OCI-LY7 (cell line): ENCODE measurements at regions not wholly inside any gene's neighbourhood (a gene's known extent, or its start where the extent isn't known, plus 50 kb on each side); places are given as distances from the start of the nearest gene placed in this dataset.

Experiments used
- BruUV-seq: library from RNA; stranded (reverse); fragments of 400-500 nt; replicated peaks from 2 replicates; lab custom pipeline; 2021; lab: Mats Ljungman, UMichigan
- CTCF ChIA-PET: fragments of 300-600 bp; sonication (Branson Sonifier 250); formaldehyde crosslinking; loops from one replicate; lab custom pipeline; 2022; ENCODE audit warnings: antibody characterized with exemption; ENCODE audit not compliant: unreplicated experiment; lab: Charles Lee
- POLR2A ChIA-PET: fragments of 300-600 bp; sonication (Branson Sonifier 250); formaldehyde crosslinking; loops from one replicate; lab custom pipeline; 2022; ENCODE audit warnings: antibody characterized with exemption; lab: Charles Lee
- DNase-seq: peaks from one replicate; pipeline ENCODE4 v3.0.0-alpha.2; 2015; ENCODE audit warnings: low spot score
- H2AFZ ChIP-seq: fragments of 200-600 bp; sonication (generic), shearing (Covaris generic); 2 replicates; pipeline ENCODE4 v1.6.1; 2014; ENCODE audit warnings: mild to moderate bottlenecking, antibody characterized with exemption, low read length, moderate library complexity
- H3K27ac ChIP-seq: fragments of 200-600 bp; sonication (generic); 2 replicates; pipeline ENCODE4 v1.5.1; 2014; ENCODE audit warnings: mixed run types, low read depth, mild to moderate bottlenecking, moderate library complexity, low read length, inconsistent platforms; ENCODE audit not compliant: poor library complexity, severe bottlenecking
- H3K36me3 ChIP-seq: fragments of 200-600 bp; sonication (generic); 2 replicates; pipeline ENCODE4 v1.6.1; 2014; ENCODE audit warnings: mild to moderate bottlenecking, antibody characterized with exemption, low read length, moderate library complexity, mixed read lengths; ENCODE audit not compliant: insufficient read depth
- H3K4me1 ChIP-seq: fragments of 200-600 bp; sonication (generic); 2 replicates; pipeline ENCODE4 v1.5.1; 2014; ENCODE audit warnings: mild to moderate bottlenecking, low read length; ENCODE audit not compliant: insufficient read depth, poor library complexity, severe bottlenecking
- H3K4me2 ChIP-seq: fragments of 200-600 bp; sonication (generic); 2 replicates; pipeline ENCODE4 v1.6.1; 2014; ENCODE audit warnings: mild to moderate bottlenecking, low read length
- H3K4me3 ChIP-seq: fragments of 200-600 bp; sonication (generic); 2 replicates; pipeline ENCODE4 v1.5.1; 2014; ENCODE audit warnings: mild to moderate bottlenecking, low read depth, low read length; ENCODE audit not compliant: poor library complexity, severe bottlenecking
- H3K79me2 ChIP-seq: fragments of 200-600 bp; sonication (generic); 2 replicates; pipeline ENCODE4 v1.6.1; 2016; ENCODE audit warnings: low read depth, mild to moderate bottlenecking, low read length, moderate library complexity, mixed read lengths; ENCODE audit not compliant: insufficient read depth
- H3K9me2 ChIP-seq: fragments of 200-600 bp; sonication (generic); 2 replicates; pipeline ENCODE4 v1.6.1; 2016; ENCODE audit warnings: mild to moderate bottlenecking, low read length, mixed read lengths; ENCODE audit not compliant: insufficient read depth
- H3K9me3 ChIP-seq: fragments of 200-600 bp; sonication (generic); 2 replicates; pipeline ENCODE4 v1.6.1; 2014; ENCODE audit warnings: mild to moderate bottlenecking, mixed run types, low read length, mixed read lengths
- H4K20me1 ChIP-seq: fragments of 200-600 bp; sonication (generic); 2 replicates; pipeline ENCODE4 v1.6.1; 2014; ENCODE audit warnings: mild to moderate bottlenecking, antibody characterized with exemption, low read length, moderate library complexity, mixed read lengths; ENCODE audit not compliant: insufficient read depth
- EZH2phosphoT487 ChIP-seq: fragments of 200-600 bp; sonication (generic); IDR thresholded peaks from 2 replicates; pipeline ENCODE4 v1.6.1; 2018; ENCODE audit warnings: low read depth, borderline replicate concordance, mild to moderate bottlenecking, mixed run types, antibody characterized with exemption, low read length, moderate library complexity, mixed read lengths
- intact Hi-C: fragments of 100-400 bp; cut with micrococcal nuclease; formaldehyde crosslinking; loops from one replicate; pipeline ENCODE4 v1.10.0; 2022; ENCODE audit not compliant: unreplicated experiment
- TF ChIP-seq, protein P1 (sequence below): fragments of 200-600 bp; sonication (generic); conservative IDR thresholded peaks from 2 replicates; pipeline ENCODE4 v1.5.1; 2014; ENCODE audit warnings: mild to moderate bottlenecking, antibody characterized with exemption, low read length, moderate library complexity, mixed read lengths

DNA sequence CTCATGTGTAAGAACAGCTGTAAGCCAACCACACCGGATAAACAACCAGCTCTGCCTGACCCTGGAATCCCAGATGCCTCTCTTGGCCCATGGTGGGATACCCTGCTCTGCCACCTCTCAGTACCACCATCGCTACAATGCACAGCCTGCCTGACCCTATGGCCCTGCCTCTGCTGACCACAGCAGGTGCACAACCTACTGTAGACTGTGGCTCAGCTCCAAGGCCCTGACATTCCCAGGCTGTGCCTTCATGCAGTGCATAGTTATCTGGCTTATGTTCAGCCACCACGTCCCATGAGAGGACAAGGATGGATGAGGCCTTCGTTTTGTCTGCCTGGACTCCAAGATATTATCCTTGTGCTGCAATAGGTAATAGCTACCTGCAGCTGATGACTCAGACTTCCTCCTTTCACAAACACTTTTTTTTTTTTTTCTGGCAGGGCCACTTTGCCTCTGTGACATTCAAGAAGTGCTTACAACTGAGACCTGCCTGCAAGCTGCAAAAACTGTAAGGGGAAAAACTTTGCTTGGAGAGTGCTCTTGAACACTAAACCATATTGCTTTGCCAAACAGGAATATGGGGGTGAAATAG, 177.7 kb downstream of the URB2 start:
- Histone ChIP-seq H3K4me2 (no peak overlapping the region), H3K79me2 (no peaks in the 10 kb centered on the region), H4K20me1 (no peaks in the 10 kb centered on the region), H2AFZ (no peak overlapping the region), H3K4me3 (no peak overlapping the region), H3K36me3 (no peaks in the 10 kb centered on the region), H3K4me1 (no peaks in the 10 kb centered on the region), H3K9me2 (no peaks in the 10 kb centered on the region), H3K9me3 (peaks cover 22% of the 10 kb centered on the region), H3K27ac (no peak overlapping the region)
- TF ChIP-seq, protein P1, sequence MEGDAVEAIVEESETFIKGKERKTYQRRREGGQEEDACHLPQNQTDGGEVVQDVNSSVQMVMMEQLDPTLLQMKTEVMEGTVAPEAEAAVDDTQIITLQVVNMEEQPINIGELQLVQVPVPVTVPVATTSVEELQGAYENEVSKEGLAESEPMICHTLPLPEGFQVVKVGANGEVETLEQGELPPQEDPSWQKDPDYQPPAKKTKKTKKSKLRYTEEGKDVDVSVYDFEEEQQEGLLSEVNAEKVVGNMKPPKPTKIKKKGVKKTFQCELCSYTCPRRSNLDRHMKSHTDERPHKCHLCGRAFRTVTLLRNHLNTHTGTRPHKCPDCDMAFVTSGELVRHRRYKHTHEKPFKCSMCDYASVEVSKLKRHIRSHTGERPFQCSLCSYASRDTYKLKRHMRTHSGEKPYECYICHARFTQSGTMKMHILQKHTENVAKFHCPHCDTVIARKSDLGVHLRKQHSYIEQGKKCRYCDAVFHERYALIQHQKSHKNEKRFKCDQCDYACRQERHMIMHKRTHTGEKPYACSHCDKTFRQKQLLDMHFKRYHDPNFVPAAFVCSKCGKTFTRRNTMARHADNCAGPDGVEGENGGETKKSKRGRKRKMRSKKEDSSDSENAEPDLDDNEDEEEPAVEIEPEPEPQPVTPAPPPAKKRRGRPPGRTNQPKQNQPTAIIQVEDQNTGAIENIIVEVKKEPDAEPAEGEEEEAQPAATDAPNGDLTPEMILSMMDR: no peak
- TF ChIP-seq EZH2phosphoT487: no peak
- no TSS peak for BruUV-seq
- ChIA-PET CTCF (no interaction called here), POLR2A (interaction anchor here (0.7 kb wide), 1 partner anchor 9 kb away, joined by 5 read pairs; no protein-coding TSS in a partner anchor)
- no peak for DNase-seq
- intact Hi-C loops: no loop called here

DNA sequence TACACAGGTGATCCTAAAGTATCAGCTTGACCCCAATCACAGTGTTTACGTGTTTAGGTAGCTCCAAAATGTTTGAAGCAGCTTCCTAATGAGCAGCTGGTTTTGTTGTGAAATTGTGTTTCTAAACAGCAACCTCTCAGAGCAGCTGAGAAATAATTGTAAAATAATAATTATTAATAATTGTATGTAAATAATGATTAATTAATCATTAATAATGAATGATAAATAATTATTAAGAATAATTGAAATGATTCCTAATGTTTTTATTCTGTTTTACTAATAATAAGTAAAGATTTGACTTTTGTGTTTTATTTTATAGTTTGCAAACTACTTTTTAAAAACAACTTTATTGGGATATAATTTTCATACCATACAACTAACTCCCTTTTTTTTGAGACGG, 182.2 kb downstream of the URB2 start:
- Histone ChIP-seq H3K4me1 (no peaks in the 10 kb centered on the region), H4K20me1 (no peaks in the 10 kb centered on the region), H3K79me2 (no peaks in the 10 kb centered on the region), H3K9me3 (peaks cover 45% of the 10 kb centered on the region), H3K4me2 (no peak overlapping the region), H2AFZ (no peak overlapping the region), H3K27ac (no peak overlapping the region), H3K4me3 (no peak overlapping the region), H3K9me2 (no peaks in the 10 kb centered on the region), H3K36me3 (no peaks in the 10 kb centered on the region)
- DNase-seq: no peak
- intact Hi-C loops: no loop called here
- ChIA-PET CTCF (no interaction called here), POLR2A (no interaction called here)
- TF ChIP-seq, protein P1: no peak
- no peak for TF ChIP-seq EZH2phosphoT487
- no TSS peak for BruUV-seq

DNA sequence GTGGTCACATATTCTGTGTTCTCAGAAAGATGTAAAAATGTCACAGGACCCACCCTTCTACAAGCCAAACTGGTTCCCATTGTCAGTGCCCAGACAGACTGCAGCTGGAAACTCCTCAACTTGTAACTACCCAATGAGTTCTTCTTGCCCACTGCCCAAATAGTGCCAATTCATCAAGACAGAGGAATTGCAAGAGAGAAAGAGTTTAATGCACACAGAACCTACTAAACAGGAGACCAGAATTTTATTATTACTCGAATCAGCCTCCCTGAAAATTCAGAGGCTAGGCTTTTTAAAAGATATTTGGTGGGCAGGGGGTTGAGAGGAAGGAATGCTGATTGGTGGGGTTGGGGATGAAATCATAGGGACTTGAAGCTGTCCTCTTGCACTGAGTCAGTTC, 184.1 kb downstream of the URB2 start:
- no peak overlapping the region for H2AFZ ChIP-seq
- CTCF ChIA-PET: no interaction called here
- no TSS peak for BruUV-seq
- intact Hi-C loops: no loop called here
- POLR2A ChIA-PET: no interaction called here
- no peaks in the 10 kb centered on the region for H4K20me1 ChIP-seq
- peaks cover 32% of the 10 kb centered on the region; the same call in 1 of the 2 replicates for H3K9me3 ChIP-seq
- TF ChIP-seq, protein P1: no peak
- TF ChIP-seq EZH2phosphoT487: no peak
- no peak overlapping the region for H3K4me2 ChIP-seq
- H3K9me2 ChIP-seq: no peaks in the 10 kb centered on the region
- H3K4me1 ChIP-seq: no peaks in the 10 kb centered on the region
- no peak for DNase-seq
- H3K4me3 ChIP-seq: no peak overlapping the region
- H3K36me3 ChIP-seq: no peaks in the 10 kb centered on the region
- H3K79me2 ChIP-seq: no peaks in the 10 kb centered on the region
- no peak overlapping the region for H3K27ac ChIP-seq
